Cardiac septum (tissue), 1 donor: ENCODE measurements at regions not wholly inside any gene's neighbourhood (a gene's known extent, or its start where the extent isn't known, plus 50 kb on each side); places are given as distances from the start of the nearest gene placed in this dataset.

Experiments
- DNase-seq: peaks from one replicate; pipeline ENCODE4 v3.0.0-alpha.2; 2020; ENCODE audit warnings: low spot score
- intact Hi-C: fragments of 100-400 bp; cut with DNase I; formaldehyde crosslinking; loops from one replicate; pipeline ENCODE4 v1.14.0; 2022
- donor health status: DM: no; HTN: no; CAD: no.

GRCh38 chr3:94544131-94544789 is 481.4 kb downstream of the NSUN3 start:
- DNase-seq = no peak
- intact Hi-C loops = no loop called here

GRCh38 chr3:94548581-94549316 is 485.9 kb downstream of the NSUN3 start:
- peak; percentile 60 for DNase-seq
- intact Hi-C loops = no loop called here

GRCh38 chr3:94561094-94561493 is 498.2 kb downstream of the NSUN3 start:
- intact Hi-C loops = no loop called here
- no peak for DNase-seq

- intact Hi-C loops = no loop called here
- DNase-seq = no peak
Observed at GRCh38 chr3:94564247-94564646, 501.4 kb downstream of the NSUN3 start.

GRCh38 chr3:94568041-94568440 is 505.2 kb downstream of the NSUN3 start:
- intact Hi-C loops = no loop called here
- no peak for DNase-seq

GRCh38 chr3:94573337-94573736 is 510.5 kb downstream of the NSUN3 start:
- intact Hi-C loops = no loop called here

GRCh38 chr3:94587291-94587690 is 524.4 kb downstream of the NSUN3 start:
- intact Hi-C loops = no loop called here
- DNase-seq = no peak

More at GRCh38 chr3:94573337-94573736, 510.5 kb downstream of the NSUN3 start:
- no peak for DNase-seq

GRCh38 chr3:94593526-94594150 is 530.8 kb downstream of the NSUN3 start:
- intact Hi-C loops = no loop called here
- no peak for DNase-seq

GRCh38 chr3:94596141-94596540 is 533.3 kb downstream of the NSUN3 start:
- intact Hi-C loops = no loop called here

GRCh38 chr3:94596887-94597566 is 534.2 kb downstream of the NSUN3 start:
- intact Hi-C loops = no loop called here
- DNase-seq = no peak

More at GRCh38 chr3:94596141-94596540, 533.3 kb downstream of the NSUN3 start:
- no peak for DNase-seq

- intact Hi-C loops = no loop called here
- DNase-seq = no peak
Observed at GRCh38 chr3:94607778-94608177, 544.9 kb downstream of the NSUN3 start.

GRCh38 chr3:94609908-94610307 is 547.0 kb downstream of the NSUN3 start:
- intact Hi-C loops = no loop called here
- DNase-seq = no peak

- intact Hi-C loops = no loop called here
Observed at GRCh38 chr3:94611596-94611995, 548.7 kb downstream of the NSUN3 start.

GRCh38 chr3:94612631-94613030 is 549.8 kb downstream of the NSUN3 start:
- intact Hi-C loops = no loop called here

More at GRCh38 chr3:94611596-94611995, 548.7 kb downstream of the NSUN3 start:
- no peak for DNase-seq

GRCh38 chr3:94614192-94614591 is 551.3 kb downstream of the NSUN3 start:
- DNase-seq = no peak
- intact Hi-C loops = no loop called here

More at GRCh38 chr3:94612631-94613030, 549.8 kb downstream of the NSUN3 start:
- DNase-seq = no peak

- intact Hi-C loops = no loop called here
Observed at GRCh38 chr3:94615275-94616065, 552.6 kb downstream of the NSUN3 start.

GRCh38 chr3:94616833-94617232 is 554.0 kb downstream of the NSUN3 start:
- DNase-seq = no peak
- intact Hi-C loops = no loop called here

More at GRCh38 chr3:94615275-94616065, 552.6 kb downstream of the NSUN3 start:
- no peak for DNase-seq

- DNase-seq = no peak
- intact Hi-C loops = no loop called here
Observed at GRCh38 chr3:94617312-94617711, 554.5 kb downstream of the NSUN3 start.

GRCh38 chr3:94619643-94620042 is 556.8 kb downstream of the NSUN3 start:
- no peak for DNase-seq
- intact Hi-C loops = no loop called here
